SK-N-SH treated with all-trans-retinoic acid at 6 μM for 48 hours (cell line): ENCODE measurements at regions not wholly inside any gene's neighbourhood (a gene's known extent, or its start where the extent isn't known, plus 50 kb on each side); places are given as distances from the start of the nearest gene placed in this dataset.

Experiments
- ARNTL ChIP-seq: fragments of 450-650 bp; formaldehyde crosslinking; IDR thresholded peaks from 2 replicates; pipeline ENCODE4 v1.5.0; 2020; ENCODE audit warnings: low read depth, mild to moderate bottlenecking, moderate library complexity, borderline replicate concordance
- BACH2 ChIP-seq: fragments of 250-450 bp; sonication (Bioruptor Pico); IDR thresholded peaks from 2 replicates; pipeline ENCODE4 v1.9.0; 2021; ENCODE audit warnings: mild to moderate bottlenecking, borderline replicate concordance
- CREB5 ChIP-seq: fragments of 250-450 bp; sonication (Bioruptor Pico); IDR thresholded peaks from 2 replicates; pipeline ENCODE4 v1.5.1; 2020; ENCODE audit warnings: low read depth, mild to moderate bottlenecking, moderate library complexity
- ESRRG ChIP-seq: fragments of 250-450 bp; sonication (Bioruptor Pico); IDR thresholded peaks from 2 replicates; pipeline ENCODE4 v1.6.1; 2021; ENCODE audit warnings: mild to moderate bottlenecking
- GLIS3 ChIP-seq: fragments of 250-450 bp; sonication (Bioruptor Pico); IDR thresholded peaks from 2 replicates; pipeline ENCODE4 v1.5.0; 2020; ENCODE audit warnings: mild to moderate bottlenecking, moderate library complexity
- PATZ1 ChIP-seq: fragments of 250-450 bp; sonication (Bioruptor Pico); IDR thresholded peaks from 2 replicates; pipeline ENCODE4 v1.8.0; 2020; ENCODE audit warnings: mild to moderate bottlenecking, moderate library complexity, borderline replicate concordance
- PPARA ChIP-seq: fragments of 250-450 bp; sonication (Bioruptor Pico); IDR thresholded peaks from 2 replicates; pipeline ENCODE4 v1.5.0; 2020; ENCODE audit warnings: mild to moderate bottlenecking, borderline replicate concordance
- RARB ChIP-seq: fragments of 250-450 bp; sonication (Bioruptor Pico); IDR thresholded peaks from 2 replicates; pipeline ENCODE4 v1.8.0; 2021; ENCODE audit warnings: mild to moderate bottlenecking, moderate library complexity
- ZC3H10 ChIP-seq: fragments of 250-450 bp; sonication (Bioruptor Pico); IDR thresholded peaks from 2 replicates; pipeline ENCODE4 v1.5.1; 2021; ENCODE audit warnings: mild to moderate bottlenecking, moderate library complexity
- ZFP3 ChIP-seq: fragments of 250-450 bp; sonication (Bioruptor Pico); IDR thresholded peaks from 2 replicates; pipeline ENCODE4 v1.5.0; 2020; ENCODE audit warnings: mild to moderate bottlenecking, moderate library complexity
- ZFP30 ChIP-seq: fragments of 450-650 bp; formaldehyde crosslinking; IDR thresholded peaks from 2 replicates; pipeline ENCODE4 v1.5.0; 2022; ENCODE audit warnings: mild to moderate bottlenecking, moderate library complexity
- ZNF8 ChIP-seq: fragments of 450-650 bp; formaldehyde crosslinking; IDR thresholded peaks from 2 replicates; pipeline ENCODE4 v1.5.0; 2020; ENCODE audit warnings: mild to moderate bottlenecking, moderate library complexity

GRCh38 chr20:17021481-17021880 lies 205.4 kb upstream of the PCSK2 start:
- TF ChIP-seq GLIS3 (CRISPR knock-in tag) (no peak), ZFP30 (CRISPR knock-in tag) (no peak), PPARA (CRISPR knock-in tag) (no peak), ESRRG (no peak), ARNTL (CRISPR knock-in tag) (no peak), PATZ1 (CRISPR knock-in tag) (no peak), RARB (CRISPR knock-in tag) (no peak), ZNF8 (CRISPR knock-in tag) (no peak), ZC3H10 (no peak), CREB5 (CRISPR knock-in tag) (no peak), BACH2 (CRISPR knock-in tag) (no peak), ZFP3 (CRISPR knock-in tag) (no peak)
